GM23338 (cell line): ENCODE measurements at regions not wholly inside any gene's neighbourhood (a gene's known extent, or its start where the extent isn't known, plus 50 kb on each side); places are given as distances from the start of the nearest gene placed in this dataset.

ENCODE experiments used
- ATAC-seq: fragments of 200-7000 bp; cut with Tn5 transposase; 3 replicates; pipeline ENCODE4 v1.9.1; 2020
- DNase-seq: peaks from one replicate; pipeline ENCODE4 v3.0.0-alpha.2; 2015; ENCODE audit warnings: low spot score
- H2AFZ ChIP-seq: fragments of 200-600 bp; sonication (generic); 2 replicates; pipeline ENCODE4 v1.8.0; 2016; ENCODE audit warnings: antibody characterized with exemption, mild to moderate bottlenecking, moderate library complexity
- H3F3A ChIP-seq: fragments of 200-600 bp; sonication (generic); replicated peaks from 2 replicates; pipeline ENCODE4 v1.8.0; 2017; ENCODE audit warnings: antibody characterized with exemption, mixed run types, low read depth
- H3K27ac ChIP-seq: fragments of 200-600 bp; sonication (generic); 2 replicates; pipeline ENCODE4 v1.6.1; 2016; ENCODE audit warnings: low read depth
- H3K27me3 ChIP-seq: fragments of 200-600 bp; sonication (generic); 2 replicates; pipeline ENCODE4 v1.8.0; 2016; ENCODE audit warnings: mild to moderate bottlenecking, mixed run types, moderate library complexity; ENCODE audit not compliant: insufficient read depth
- H3K36me3 ChIP-seq: fragments of 200-600 bp; sonication (generic); 2 replicates; pipeline ENCODE4 v1.8.0; 2016; ENCODE audit warnings: mild to moderate bottlenecking; ENCODE audit not compliant: insufficient read depth
- H3K4me1 ChIP-seq: fragments of 200-600 bp; sonication (generic); 2 replicates; pipeline ENCODE4 v1.8.0; 2016; ENCODE audit warnings: mild to moderate bottlenecking, moderate library complexity; ENCODE audit not compliant: insufficient read depth
- H3K4me2 ChIP-seq: fragments of 200-600 bp; sonication (generic); 2 replicates; pipeline ENCODE4 v1.7.1; 2017; ENCODE audit warnings: mixed run types
- H3K4me3 ChIP-seq: fragments of 200-600 bp; sonication (generic); 2 replicates; pipeline ENCODE4 v1.6.1; 2016; ENCODE audit warnings: mixed run types
- H3K79me2 ChIP-seq: fragments of 200-600 bp; sonication (generic); replicated peaks from 2 replicates; pipeline ENCODE4 v1.8.0; 2017; ENCODE audit warnings: mild to moderate bottlenecking; ENCODE audit not compliant: insufficient read depth
- H3K9me2 ChIP-seq: fragments of 200-600 bp; sonication (generic); 2 replicates; pipeline ENCODE4 v1.8.0; 2017; ENCODE audit not compliant: insufficient read depth
- H4K20me1 ChIP-seq: fragments of 200-600 bp; sonication (generic); replicated peaks from 2 replicates; pipeline ENCODE4 v1.8.0; 2017; ENCODE audit warnings: mild to moderate bottlenecking; ENCODE audit not compliant: insufficient read depth
- H3K27ac Mint-ChIP-seq: 2 replicates; pipeline ENCODE4 v1.8.0; 2020; ENCODE audit warnings: inconsistent platforms, mild to moderate bottlenecking, moderate library complexity, mixed read lengths
- H3K27me3 Mint-ChIP-seq: 3 replicates; pipeline ENCODE4 v1.8.0; 2022; ENCODE audit warnings: low read depth, mild to moderate bottlenecking, moderate library complexity, mixed read lengths, inconsistent platforms; ENCODE audit not compliant: insufficient read depth, poor library complexity
- H3K36me3 Mint-ChIP-seq: 3 replicates; pipeline ENCODE4 v1.8.0; 2021; ENCODE audit warnings: low read depth, mild to moderate bottlenecking, inconsistent platforms, moderate library complexity, mixed read lengths
- H3K4me1 Mint-ChIP-seq: 3 replicates; pipeline ENCODE4 v1.8.0; 2020; ENCODE audit warnings: mild to moderate bottlenecking, inconsistent platforms, mixed read lengths
- H3K4me3 Mint-ChIP-seq: 3 replicates; pipeline ENCODE4 v1.8.0; 2021; ENCODE audit warnings: moderate library complexity, mild to moderate bottlenecking, inconsistent platforms, mixed read lengths
- H3K9me3 Mint-ChIP-seq: 3 replicates; pipeline ENCODE4 v1.8.0; 2020; ENCODE audit warnings: moderate library complexity, mild to moderate bottlenecking, inconsistent platforms, mixed read lengths
- CREB1 ChIP-seq: fragments of 250-450 bp; sonication (Bioruptor Pico); IDR thresholded peaks from 2 replicates; pipeline ENCODE4 v1.5.0; 2020; ENCODE audit warnings: low read depth, mild to moderate bottlenecking, moderate library complexity
- ETS1 ChIP-seq: IDR thresholded peaks from 2 replicates; pipeline ENCODE4 v1.6.1; 2016; ENCODE audit warnings: antibody characterized with exemption
- JUNB ChIP-seq: IDR thresholded peaks from one replicate; pipeline ENCODE4 v1.6.1; 2016; ENCODE audit warnings: antibody characterized with exemption; ENCODE audit not compliant: unreplicated experiment
- POLR2AphosphoS5 ChIP-seq: IDR thresholded peaks from 2 replicates; pipeline ENCODE4 v1.6.1; 2016; ENCODE audit warnings: antibody characterized with exemption, low read depth
- REST ChIP-seq: IDR thresholded peaks from one replicate; pipeline ENCODE4 v1.6.1; 2018; ENCODE audit warnings: antibody characterized with exemption; ENCODE audit not compliant: unreplicated experiment
- STAT1 ChIP-seq: IDR thresholded peaks from one replicate; pipeline ENCODE4 v1.6.1; 2016; ENCODE audit warnings: antibody characterized with exemption; ENCODE audit not compliant: unreplicated experiment
- ZNF331 ChIP-seq: fragments of 250-450 bp; sonication (Bioruptor Pico); IDR thresholded peaks from 2 replicates; pipeline ENCODE4 v1.5.0; 2020; ENCODE audit warnings: low read depth, mild to moderate bottlenecking, moderate library complexity

- H3K4me1 ChIP-seq = peaks cover 33% of the 10 kb centered on the region; the same call in 1 of the 2 replicates
- Mint-ChIP-seq H3K4me1 (peaks cover 43% of the 10 kb centered on the region), H3K27ac (no peak overlapping the region), H3K9me3 (no peaks in the 10 kb centered on the region), H3K4me3 (no peak overlapping the region), H3K36me3 (no peaks in the 10 kb centered on the region; the same call in 2 of the 3 replicates), H3K27me3 (peaks cover 20% of the 10 kb centered on the region)
- H3K9me2 ChIP-seq = no peaks in the 10 kb centered on the region
- no peak for DNase-seq
- no peaks in the 10 kb centered on the region for H3K27me3 ChIP-seq
- H3K27ac ChIP-seq = no peak overlapping the region
- no peak for ATAC-seq
- H3F3A ChIP-seq = 0 out of 2 replicates have a peak, but pooled peaks cover 4% of the 10 kb centered on the region
- no peaks in the 10 kb centered on the region for H3K36me3 ChIP-seq
- H3K79me2 ChIP-seq = no peaks in the 10 kb centered on the region
- no peak overlapping the region for H3K4me3 ChIP-seq
- no peak overlapping the region for H3K4me2 ChIP-seq
- no peak overlapping the region for H2AFZ ChIP-seq
- TF ChIP-seq JUNB = no peak
- TF ChIP-seq REST = no peak
- TF ChIP-seq CREB1 (CRISPR knock-in tag) = no peak
- TF ChIP-seq ZNF331 = no peak
- TF ChIP-seq POLR2AphosphoS5 = no peak
- no peak for TF ChIP-seq STAT1
- H4K20me1 ChIP-seq = no peaks in the 10 kb centered on the region
Observed at GRCh38 chr9:129280236-129280622, 102.2 kb upstream of the IER5L start.

GRCh38 chr9:129278391-129279237 is 100.6 kb upstream of the IER5L start:
- 0 out of 2 replicates have a peak, but pooled peaks cover 4% of the 10 kb centered on the region for H3F3A ChIP-seq
- H3K27me3 ChIP-seq = no peaks in the 10 kb centered on the region
- Mint-ChIP-seq H3K36me3 (no peaks in the 10 kb centered on the region), H3K4me1 (peaks cover 43% of the 10 kb centered on the region), H3K27ac (no peak overlapping the region), H3K27me3 (peaks cover 22% of the 10 kb centered on the region), H3K4me3 (peak overlapping the region; percentile 23; the same call in 1 of the 3 replicates), H3K9me3 (no peaks in the 10 kb centered on the region)
- peak overlapping the region; percentile 39; the same call in 1 of the 2 replicates for H3K4me3 ChIP-seq
- TF ChIP-seq ETS1 (no peak), POLR2AphosphoS5 (peak; percentile 48; the same call in 1 of the 2 replicates)
- peak; percentile 71 for ATAC-seq
- no peaks in the 10 kb centered on the region for H4K20me1 ChIP-seq
- no peaks in the 10 kb centered on the region for H3K9me2 ChIP-seq
- H3K4me1 ChIP-seq = peaks cover 36% of the 10 kb centered on the region; the same call in 1 of the 2 replicates
- H3K36me3 ChIP-seq = no peaks in the 10 kb centered on the region
- peak overlapping the region; percentile 94 for H2AFZ ChIP-seq
- H3K79me2 ChIP-seq = no peaks in the 10 kb centered on the region
- H3K4me2 ChIP-seq = peak overlapping the region; percentile 74
- no peak overlapping the region for H3K27ac ChIP-seq
- peak; percentile 71 for DNase-seq
